Ovary (tissue), 7 donors: ENCODE measurements at regions not wholly inside any gene's neighbourhood (a gene's known extent, or its start where the extent isn't known, plus 50 kb on each side); places are given as distances from the start of the nearest gene placed in this dataset.

ENCODE experiments used
- DNase-seq, 5 donors: peaks; one replicate each; pipeline ENCODE4 v3.0.0-alpha.2; 2019 to 2020
- H3K27ac ChIP-seq, 2 donors: fragments of 200-600 bp; one replicate each; pipeline versions ENCODE4 v1.5.1 to v1.8.0; 2019 to 2022
- H3K27me3 ChIP-seq: fragments of 200-600 bp; one replicate; pipeline ENCODE4 v1.8.0; 2022
- H3K36me3 ChIP-seq: fragments of 200-600 bp; sonication (generic); one replicate; pipeline ENCODE4 v1.5.1; 2019
- H3K4me1 ChIP-seq: one replicate; pipeline ENCODE4 v1.8.1; 2013; ENCODE audit warnings: mild to moderate bottlenecking, moderate library complexity; ENCODE audit not compliant: insufficient read depth
- H3K4me3 ChIP-seq: fragments of 200-600 bp; sonication (generic); one replicate; pipeline ENCODE4 v1.5.1; 2017
- H3K9me3 ChIP-seq, 2 donors: fragments of 200-600 bp in 1 of 2; sonication (generic) in 1 of 2; one replicate each; pipeline versions ENCODE4 v1.5.1 to v1.8.1; 2013 to 2019; ENCODE audit warnings: mild to moderate bottlenecking in 1 of 2, moderate library complexity in 1 of 2
- EP300 ChIP-seq: sonication (generic); formaldehyde crosslinking; IDR thresholded peaks from one replicate; pipeline ENCODE4 v1.6.1; 2017; ENCODE audit warnings: antibody characterized with exemption
- POLR2A ChIP-seq: fragments of 450-650 bp; IDR thresholded peaks from one replicate; pipeline ENCODE4 v1.6.1; 2017; ENCODE audit warnings: antibody characterized with exemption, mild to moderate bottlenecking, moderate library complexity
- WGBS, 3 donors: extraction: QIAGEN DNeasy Blood & Tissue Kit in 1 of 3; methylation state at CpG; one replicate each; pipeline versions ENCODE4 v1.1.5 to v1.1.7; 2013 to 2017; 5-methylcytosine and 5-hydroxymethylcytosine counted together
- intact Hi-C, 4 donors: fragments of 100-400 bp; cut with DNase I; formaldehyde crosslinking; loops; one replicate each; pipeline versions ENCODE4 v1.11.0 to v1.15.1; 2022 to 2023
- TF ChIP-seq, protein P1 (sequence below), 3 donors: fragments of 450-650 bp in 2 of 3; fragments of 200-600 bp in 1 of 3; IDR thresholded peaks; one replicate each; pipeline versions ENCODE4 v1.5.1 to v1.8.0; 2016 to 2022; ENCODE audit warnings: antibody characterized with exemption in 3 of 3, mild to moderate bottlenecking in 1 of 3
- donor health status: DM: no; HTN: no; CAD: no; lungs with moderate emphysema.
- donor health status: DM: no; HTN: no; CAD: no.
- donor health status: Bipolar disorder and iron deficiency.
- donor health status: DM: no; HTN: no; CAD: no.
- donor health status: DM: yes; HTN: yes; CAD: no.

GRCh38 chrX:77160301-77160700, 286.9 kb upstream of the FGF16 start:
- Histone ChIP-seq H3K9me3 (no peaks in the 10 kb centered on the region), H3K4me3 (no peak overlapping the region), H3K27ac (no peak overlapping the region), H3K36me3 (no peaks in the 10 kb centered on the region), H3K4me1 (no peaks in the 10 kb centered on the region), H3K27me3 (no peaks in the 10 kb centered on the region)
- WGBS, 3 donors: 7 to 19% (median 13%) methylated on average over 2 of the region's 2 CpGs
- intact Hi-C loops: no loop called here
- no peak for DNase-seq
- TF ChIP-seq EP300: no peak
- no peak for TF ChIP-seq POLR2A
- TF ChIP-seq, protein P1, sequence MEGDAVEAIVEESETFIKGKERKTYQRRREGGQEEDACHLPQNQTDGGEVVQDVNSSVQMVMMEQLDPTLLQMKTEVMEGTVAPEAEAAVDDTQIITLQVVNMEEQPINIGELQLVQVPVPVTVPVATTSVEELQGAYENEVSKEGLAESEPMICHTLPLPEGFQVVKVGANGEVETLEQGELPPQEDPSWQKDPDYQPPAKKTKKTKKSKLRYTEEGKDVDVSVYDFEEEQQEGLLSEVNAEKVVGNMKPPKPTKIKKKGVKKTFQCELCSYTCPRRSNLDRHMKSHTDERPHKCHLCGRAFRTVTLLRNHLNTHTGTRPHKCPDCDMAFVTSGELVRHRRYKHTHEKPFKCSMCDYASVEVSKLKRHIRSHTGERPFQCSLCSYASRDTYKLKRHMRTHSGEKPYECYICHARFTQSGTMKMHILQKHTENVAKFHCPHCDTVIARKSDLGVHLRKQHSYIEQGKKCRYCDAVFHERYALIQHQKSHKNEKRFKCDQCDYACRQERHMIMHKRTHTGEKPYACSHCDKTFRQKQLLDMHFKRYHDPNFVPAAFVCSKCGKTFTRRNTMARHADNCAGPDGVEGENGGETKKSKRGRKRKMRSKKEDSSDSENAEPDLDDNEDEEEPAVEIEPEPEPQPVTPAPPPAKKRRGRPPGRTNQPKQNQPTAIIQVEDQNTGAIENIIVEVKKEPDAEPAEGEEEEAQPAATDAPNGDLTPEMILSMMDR (IDR thresholded peaks at IDR 0.05): no peak

- Histone ChIP-seq H3K27me3 (no peaks in the 10 kb centered on the region), H3K4me1 (no peaks in the 10 kb centered on the region), H3K27ac (no peak overlapping the region), H3K36me3 (no peaks in the 10 kb centered on the region), H3K4me3 (no peak overlapping the region), H3K9me3 (no peaks in the 10 kb centered on the region)
- WGBS, 3 donors: 76 to 90% (median 89%) methylated on average over 1 of the region's 1 CpG
- intact Hi-C loops: no loop called here
- DNase-seq: no peak
- TF ChIP-seq POLR2A (no peak), EP300 (no peak)
- TF ChIP-seq, protein P1 (IDR thresholded peaks at IDR 0.05): no peak
These were observed 284.4 kb upstream of the FGF16 start for GRCh38 chrX:77162777-77163176.

GRCh38 chrX:77167993-77168392, 279.2 kb upstream of the FGF16 start:
- Histone ChIP-seq H3K27me3 (no peaks in the 10 kb centered on the region), H3K36me3 (no peaks in the 10 kb centered on the region), H3K4me1 (no peaks in the 10 kb centered on the region), H3K4me3 (no peak overlapping the region), H3K27ac (no peak overlapping the region), H3K9me3 (no peaks in the 10 kb centered on the region)
- DNase-seq: no peak
- TF ChIP-seq POLR2A (no peak), EP300 (no peak)
- TF ChIP-seq, protein P1 (IDR thresholded peaks at IDR 0.05): no peak
- 30 to 67% (median 32%) methylated on average over 1 of the region's 1 CpG for WGBS, 3 donors
- intact Hi-C loops: no loop called here

GRCh38 chrX:77174680-77175519, 272.3 kb upstream of the FGF16 start:
- intact Hi-C loops: no loop called here
- Histone ChIP-seq H3K9me3 (no peaks in the 10 kb centered on the region), H3K4me1 (no peaks in the 10 kb centered on the region), H3K4me3 (no peak overlapping the region), H3K27ac (no peak overlapping the region), H3K27me3 (no peaks in the 10 kb centered on the region), H3K36me3 (no peaks in the 10 kb centered on the region)
- no peak for DNase-seq
- TF ChIP-seq POLR2A (no peak), EP300 (no peak)
- TF ChIP-seq, protein P1 (IDR thresholded peaks at IDR 0.05): no peak
- 39 to 48% (median 39%) methylated on average over 2 of the region's 2 CpGs for WGBS, 3 donors
